ENCODE measurements at regions not wholly inside any gene's neighbourhood (a gene's known extent, or its start where the extent isn't known, plus 50 kb on each side); places are given as distances from the start of the nearest gene placed in this dataset.

GRCh38 chr6:1216488-1216974, 95.4 kb upstream of the FOXQ1 start:
- BruUV-seq (replicated peaks) = no TSS peak
- Histone ChIP-seq H3K9ac (ENCODE audit: control insufficient read depth, insufficient read depth, low read length) (no peak overlapping the region), H4K20me1 (ENCODE audit: control insufficient read depth, insufficient read depth) (no peaks in the 10 kb centered on the region), H3K79me2 (ENCODE audit: control insufficient read depth, insufficient read depth, low read length) (no peaks in the 10 kb centered on the region), H3K4me2 (ENCODE audit: control insufficient read depth, insufficient read depth) (no peak overlapping the region), H3K36me3 (ENCODE audit: control insufficient read depth in 2 of 2, insufficient read depth in 2 of 2, low read length in 1 of 2) (no peaks in the 10 kb centered on the region), H2AFZ (ENCODE audit: control insufficient read depth, low read depth, low read length) (no peak overlapping the region), H3K4me1 (ENCODE audit: control insufficient read depth, insufficient read depth, low read length) (no peaks in the 10 kb centered on the region), H3K27me3 (replicated peaks in 1 of 2; ENCODE audit: control insufficient read depth in 2 of 2, insufficient read depth in 2 of 2, low read length in 1 of 2) (peaks cover 0 to 3% of the 10 kb centered on the region in 2 experiments; a peak in 3 of 4 replicates), H3K4me3 (no peak overlapping the region), H3K9me3 (replicated peaks; ENCODE audit: control insufficient read depth, insufficient read depth, low read length) (no peaks in the 10 kb centered on the region), H3K27ac (ENCODE audit: control insufficient read depth, insufficient read depth) (no peak overlapping the region)
- 11% methylated on average over 6 of the region's 6 CpGs for WGBS (ENCODE audit: insufficient coverage, insufficient replicate concordance, low lambda C conversion rate, missing lambda C conversion rate)
- CTCF ChIA-PET = no interaction called here
- in situ Hi-C loops (cut with MboI) = no loop called here
- SMC1A ChIA-PET (ENCODE audit: uncharacterized antibody, unreplicated experiment) = no interaction called here
- POLR2A ChIA-PET = no interaction called here
- intact Hi-C loops (cut with micrococcal nuclease; ENCODE audit: unreplicated experiment) = no loop called here
- TF ChIP-seq RFX5 (IDR thresholded peaks at IDR 0.05; ENCODE audit: low read depth, low read length) (no peak), POLR2AphosphoS5 (IDR thresholded peaks at IDR 0.05; ENCODE audit: low read length) (no peak)
- FAIRE-seq (no peak), DNase-seq (ENCODE audit: low read depth, low spot score) (no peak), ATAC-seq (no peak)
- RAD21 ChIA-PET (ENCODE audit: unreplicated experiment) = no interaction called here

- Histone ChIP-seq H3K27me3 (replicated peaks in 1 of 2; ENCODE audit: control insufficient read depth in 2 of 2, insufficient read depth in 2 of 2, low read length in 1 of 2) (peaks cover 0 to 3% of the 10 kb centered on the region in 2 experiments; a peak in 3 of 4 replicates), H4K20me1 (ENCODE audit: control insufficient read depth, insufficient read depth) (no peaks in the 10 kb centered on the region), H3K79me2 (ENCODE audit: control insufficient read depth, insufficient read depth, low read length) (no peaks in the 10 kb centered on the region), H3K9me3 (replicated peaks; ENCODE audit: control insufficient read depth, insufficient read depth, low read length) (no peaks in the 10 kb centered on the region), H3K4me1 (ENCODE audit: control insufficient read depth, insufficient read depth, low read length) (no peaks in the 10 kb centered on the region), H3K4me3 (no peak overlapping the region), H3K4me2 (ENCODE audit: control insufficient read depth, insufficient read depth) (no peak overlapping the region), H3K9ac (ENCODE audit: control insufficient read depth, insufficient read depth, low read length) (no peak overlapping the region), H3K27ac (ENCODE audit: control insufficient read depth, insufficient read depth) (no peak overlapping the region), H3K36me3 (ENCODE audit: control insufficient read depth in 2 of 2, insufficient read depth in 2 of 2, low read length in 1 of 2) (no peaks in the 10 kb centered on the region), H2AFZ (ENCODE audit: control insufficient read depth, low read depth, low read length) (no peak overlapping the region)
- intact Hi-C loops (cut with micrococcal nuclease; ENCODE audit: unreplicated experiment) (no loop called here), in situ Hi-C loops (cut with MboI) (no loop called here)
- ChIA-PET RAD21 (ENCODE audit: unreplicated experiment) (no interaction called here), CTCF (no interaction called here), POLR2A (no interaction called here), SMC1A (ENCODE audit: uncharacterized antibody, unreplicated experiment) (no interaction called here)
- BruUV-seq (replicated peaks) = no TSS peak
- FAIRE-seq = no peak
- TF ChIP-seq, protein P1, sequence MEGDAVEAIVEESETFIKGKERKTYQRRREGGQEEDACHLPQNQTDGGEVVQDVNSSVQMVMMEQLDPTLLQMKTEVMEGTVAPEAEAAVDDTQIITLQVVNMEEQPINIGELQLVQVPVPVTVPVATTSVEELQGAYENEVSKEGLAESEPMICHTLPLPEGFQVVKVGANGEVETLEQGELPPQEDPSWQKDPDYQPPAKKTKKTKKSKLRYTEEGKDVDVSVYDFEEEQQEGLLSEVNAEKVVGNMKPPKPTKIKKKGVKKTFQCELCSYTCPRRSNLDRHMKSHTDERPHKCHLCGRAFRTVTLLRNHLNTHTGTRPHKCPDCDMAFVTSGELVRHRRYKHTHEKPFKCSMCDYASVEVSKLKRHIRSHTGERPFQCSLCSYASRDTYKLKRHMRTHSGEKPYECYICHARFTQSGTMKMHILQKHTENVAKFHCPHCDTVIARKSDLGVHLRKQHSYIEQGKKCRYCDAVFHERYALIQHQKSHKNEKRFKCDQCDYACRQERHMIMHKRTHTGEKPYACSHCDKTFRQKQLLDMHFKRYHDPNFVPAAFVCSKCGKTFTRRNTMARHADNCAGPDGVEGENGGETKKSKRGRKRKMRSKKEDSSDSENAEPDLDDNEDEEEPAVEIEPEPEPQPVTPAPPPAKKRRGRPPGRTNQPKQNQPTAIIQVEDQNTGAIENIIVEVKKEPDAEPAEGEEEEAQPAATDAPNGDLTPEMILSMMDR (IDR thresholded peaks at IDR 0.05 in 2 of 3, conservative IDR thresholded peaks at IDR 0.05 in 1 of 3; ENCODE audit: control insufficient read depth in 2 of 3, extremely low read depth in 1 of 3, insufficient read depth in 1 of 3, low read depth in 3 of 3, low read length in 3 of 3) = no peak
- TF ChIP-seq SUZ12 (IDR thresholded peaks at IDR 0.05; ENCODE audit: unreplicated experiment) (no peak), NR2C1 (IDR thresholded peaks at IDR 0.05) (no peak), HDGF (IDR thresholded peaks at IDR 0.05) (no peak), GATAD2B (conservative IDR thresholded peaks at IDR 0.05; ENCODE audit: low read depth) (no peak), POLR2AphosphoS5 (IDR thresholded peaks at IDR 0.05; ENCODE audit: low read length) (no peak), FOXK2 (IDR thresholded peaks at IDR 0.05) (no peak), ETV6 (conservative IDR thresholded peaks at IDR 0.05 in 1 of 2, IDR thresholded peaks at IDR 0.05 in 1 of 2; ENCODE audit: borderline replicate concordance in 1 of 2, low read depth in 1 of 2) (no peak), MXI1 (IDR thresholded peaks at IDR 0.05; ENCODE audit: low read depth, low read length) (no peak), IKZF1 (conservative IDR thresholded peaks at IDR 0.05) (no peak)
- WGBS (ENCODE audit: insufficient coverage, insufficient replicate concordance, low lambda C conversion rate, missing lambda C conversion rate) = 42% methylated on average over 11 of the region's 11 CpGs
- ATAC-seq = no peak
- no peak for DNase-seq (ENCODE audit: low read depth, low spot score)
These were observed 95.9 kb upstream of the FOXQ1 start for GRCh38 chr6:1215884-1216487.

Data from GM12878 (cell line).